Neural cell (in vitro differentiated cells): ENCODE measurements at regions not wholly inside any gene's neighbourhood (a gene's known extent, or its start where the extent isn't known, plus 50 kb on each side); places are given as distances from the start of the nearest gene placed in this dataset.

Source experiments
- H2AFZ ChIP-seq: fragments of 200-600, 300-800 bp; sonication (generic), shearing (Covaris generic); 2 replicates; pipeline ENCODE4 v1.6.0; 2014; ENCODE audit warnings: low read depth, mild to moderate bottlenecking, antibody characterized with exemption, low read length, moderate library complexity
- H3F3A ChIP-seq: fragments of 200-600 bp; shearing (Covaris generic); 2 replicates; pipeline ENCODE4 v1.6.1; 2016; ENCODE audit warnings: mild to moderate bottlenecking, moderate library complexity, mixed read lengths, antibody characterized with exemption, low read length; ENCODE audit not compliant: insufficient read depth, poor library complexity, severe bottlenecking
- H3K27ac ChIP-seq: fragments of 200-600, 300-800 bp; sonication (generic), shearing (Covaris generic); 2 replicates; pipeline ENCODE4 v1.5.1; 2014; ENCODE audit warnings: mild to moderate bottlenecking, low read length, moderate library complexity
- H3K27me3 ChIP-seq: fragments of 300-800, 200-600 bp; sonication (generic), shearing (Covaris generic); 2 replicates; pipeline ENCODE4 v1.6.0; 2014; ENCODE audit warnings: mild to moderate bottlenecking, low read depth, low read length, moderate library complexity; ENCODE audit not compliant: insufficient read depth
- H3K36me3 ChIP-seq: fragments of 300-800, 200-600 bp; sonication (generic), shearing (Covaris generic); 2 replicates; pipeline ENCODE4 v1.5.1; 2014; ENCODE audit warnings: mild to moderate bottlenecking, antibody characterized with exemption, low read length, moderate library complexity; ENCODE audit not compliant: insufficient read depth
- H3K4me2 ChIP-seq: fragments of 300-800, 200-600 bp; sonication (generic), shearing (Covaris generic); 2 replicates; pipeline ENCODE4 v1.6.0; 2014; ENCODE audit warnings: mild to moderate bottlenecking, low read length
- H3K4me3 ChIP-seq: fragments of 300-800, 200-600 bp; sonication (generic), shearing (Covaris generic); 2 replicates; pipeline ENCODE4 v1.5.1; 2014; ENCODE audit warnings: mild to moderate bottlenecking, low read length, moderate library complexity
- H3K79me2 ChIP-seq: fragments of 200-600 bp; shearing (Covaris generic); replicated peaks from 2 replicates; pipeline ENCODE4 v1.6.0; 2014; ENCODE audit warnings: mild to moderate bottlenecking, low read length, moderate library complexity; ENCODE audit not compliant: insufficient read depth
- H3K9ac ChIP-seq: fragments of 300-800, 200-600 bp; sonication (generic), shearing (Covaris generic); 2 replicates; pipeline ENCODE4 v1.6.1; 2016; ENCODE audit warnings: mild to moderate bottlenecking, low read length, mixed read lengths
- H3K9me2 ChIP-seq: fragments of 200-600 bp; shearing (Covaris generic); 2 replicates; pipeline ENCODE4 v1.6.1; 2016; ENCODE audit warnings: mild to moderate bottlenecking, low read length, mixed read lengths; ENCODE audit not compliant: insufficient read depth
- H3K9me3 ChIP-seq: fragments of 200-600, 300-800 bp; sonication (generic), shearing (Covaris generic); 2 replicates; pipeline ENCODE4 v1.6.1; 2016; ENCODE audit warnings: mild to moderate bottlenecking, mixed run types, low read length, moderate library complexity, mixed read lengths
- H4K20me1 ChIP-seq: fragments of 200-600 bp; shearing (Covaris generic); 2 replicates; pipeline ENCODE4 v1.6.1; 2016; ENCODE audit warnings: mild to moderate bottlenecking, mixed run types; ENCODE audit not compliant: insufficient read depth
- EP300 ChIP-seq: fragments of 450-650 bp; conservative IDR thresholded peaks from 2 replicates; pipeline ENCODE4 v1.6.1; 2014; ENCODE audit warnings: antibody characterized with exemption, mild to moderate bottlenecking, moderate library complexity; ENCODE audit not compliant: poor library complexity, severe bottlenecking
- EZH2 ChIP-seq: fragments of 200-600, 300-800 bp; shearing (Covaris generic), sonication (generic); IDR thresholded peaks from 2 replicates; pipeline ENCODE4 v1.6.1; 2014; ENCODE audit warnings: antibody characterized with exemption, low read length, borderline replicate concordance, mild to moderate bottlenecking; ENCODE audit not compliant: insufficient read depth, poor library complexity, severe bottlenecking
- MXI1 ChIP-seq: fragments of 450-650 bp; conservative IDR thresholded peaks from 2 replicates; pipeline ENCODE4 v1.6.1; 2014; ENCODE audit warnings: antibody characterized with exemption, mild to moderate bottlenecking; ENCODE audit not compliant: poor library complexity, severe bottlenecking
- POLR2AphosphoS5 ChIP-seq: IDR thresholded peaks from 2 replicates; pipeline ENCODE4 v1.6.1; 2012
- RAD21 ChIP-seq: fragments of 450-650 bp; conservative IDR thresholded peaks from 2 replicates; pipeline ENCODE4 v1.6.1; 2014; ENCODE audit warnings: antibody characterized with exemption, mild to moderate bottlenecking, moderate library complexity
- SMC3 ChIP-seq: fragments of 450-650 bp; conservative IDR thresholded peaks from 2 replicates; pipeline ENCODE4 v1.6.1; 2014; ENCODE audit warnings: antibody characterized with exemption, mild to moderate bottlenecking, moderate library complexity; ENCODE audit not compliant: poor library complexity
- TAF1 ChIP-seq: IDR thresholded peaks from 2 replicates; pipeline ENCODE4 v1.6.1; 2012; ENCODE audit warnings: low read depth
- TF ChIP-seq, protein P1 (sequence below): fragments of 450-650 bp; IDR thresholded peaks from 2 replicates; pipeline ENCODE4 v1.5.1; 2014; ENCODE audit warnings: antibody characterized with exemption, mild to moderate bottlenecking, moderate library complexity; ENCODE audit not compliant: poor library complexity, severe bottlenecking
- TF ChIP-seq, protein P2 (sequence below): IDR thresholded peaks from 2 replicates; pipeline ENCODE4 v1.6.1; 2012; ENCODE audit warnings: borderline replicate concordance

DNA sequence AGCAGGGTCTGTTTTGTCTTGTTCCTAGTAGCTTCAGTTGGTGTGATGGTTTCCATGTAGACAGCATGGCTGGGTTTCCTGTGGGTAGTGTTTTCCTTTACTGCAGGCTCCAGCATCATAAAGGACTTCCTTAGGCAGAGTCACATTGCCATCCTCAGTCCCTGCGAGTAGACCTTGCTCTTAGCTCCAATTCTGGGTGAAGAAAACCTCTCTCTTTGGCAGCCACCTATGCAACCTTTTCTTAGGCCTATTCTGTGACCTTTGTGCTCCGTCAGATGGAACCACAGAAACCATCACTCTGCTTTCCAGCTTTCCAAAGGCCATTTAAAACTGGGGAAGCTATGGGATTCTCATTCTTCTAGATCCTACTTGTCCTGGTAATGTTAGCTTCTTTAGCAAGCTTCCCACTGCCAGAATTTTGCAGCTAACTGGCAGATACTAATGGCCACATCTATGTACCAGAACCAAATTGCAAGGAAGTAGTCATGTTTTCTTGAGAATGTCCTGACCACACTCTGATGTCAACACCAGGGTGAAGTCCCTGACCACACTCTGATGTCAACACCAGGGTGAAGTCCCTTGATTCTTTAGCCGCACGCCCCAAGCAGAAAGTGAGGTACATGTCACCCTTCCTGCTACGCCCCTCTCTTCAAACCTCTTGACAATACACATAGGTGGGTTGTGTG, 646.6 kb upstream of the HS3ST5 start:
- Histone ChIP-seq H3K4me2 (no peak overlapping the region), H3K79me2 (no peaks in the 10 kb centered on the region), H3K36me3 (no peaks in the 10 kb centered on the region), H3K27me3 (no peaks in the 10 kb centered on the region), H3K27ac (no peak overlapping the region), H3F3A (no peaks in the 10 kb centered on the region), H3K4me3 (no peak overlapping the region), H3K9me2 (no peaks in the 10 kb centered on the region), H3K9ac (no peak overlapping the region), H4K20me1 (no peaks in the 10 kb centered on the region), H3K9me3 (no peaks in the 10 kb centered on the region), H2AFZ (no peak overlapping the region)
- no peak for TF ChIP-seq EZH2
- TF ChIP-seq RAD21: no peak
- TF ChIP-seq EP300: no peak
- TF ChIP-seq, protein P1, sequence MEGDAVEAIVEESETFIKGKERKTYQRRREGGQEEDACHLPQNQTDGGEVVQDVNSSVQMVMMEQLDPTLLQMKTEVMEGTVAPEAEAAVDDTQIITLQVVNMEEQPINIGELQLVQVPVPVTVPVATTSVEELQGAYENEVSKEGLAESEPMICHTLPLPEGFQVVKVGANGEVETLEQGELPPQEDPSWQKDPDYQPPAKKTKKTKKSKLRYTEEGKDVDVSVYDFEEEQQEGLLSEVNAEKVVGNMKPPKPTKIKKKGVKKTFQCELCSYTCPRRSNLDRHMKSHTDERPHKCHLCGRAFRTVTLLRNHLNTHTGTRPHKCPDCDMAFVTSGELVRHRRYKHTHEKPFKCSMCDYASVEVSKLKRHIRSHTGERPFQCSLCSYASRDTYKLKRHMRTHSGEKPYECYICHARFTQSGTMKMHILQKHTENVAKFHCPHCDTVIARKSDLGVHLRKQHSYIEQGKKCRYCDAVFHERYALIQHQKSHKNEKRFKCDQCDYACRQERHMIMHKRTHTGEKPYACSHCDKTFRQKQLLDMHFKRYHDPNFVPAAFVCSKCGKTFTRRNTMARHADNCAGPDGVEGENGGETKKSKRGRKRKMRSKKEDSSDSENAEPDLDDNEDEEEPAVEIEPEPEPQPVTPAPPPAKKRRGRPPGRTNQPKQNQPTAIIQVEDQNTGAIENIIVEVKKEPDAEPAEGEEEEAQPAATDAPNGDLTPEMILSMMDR: no peak
- TF ChIP-seq, protein P2, sequence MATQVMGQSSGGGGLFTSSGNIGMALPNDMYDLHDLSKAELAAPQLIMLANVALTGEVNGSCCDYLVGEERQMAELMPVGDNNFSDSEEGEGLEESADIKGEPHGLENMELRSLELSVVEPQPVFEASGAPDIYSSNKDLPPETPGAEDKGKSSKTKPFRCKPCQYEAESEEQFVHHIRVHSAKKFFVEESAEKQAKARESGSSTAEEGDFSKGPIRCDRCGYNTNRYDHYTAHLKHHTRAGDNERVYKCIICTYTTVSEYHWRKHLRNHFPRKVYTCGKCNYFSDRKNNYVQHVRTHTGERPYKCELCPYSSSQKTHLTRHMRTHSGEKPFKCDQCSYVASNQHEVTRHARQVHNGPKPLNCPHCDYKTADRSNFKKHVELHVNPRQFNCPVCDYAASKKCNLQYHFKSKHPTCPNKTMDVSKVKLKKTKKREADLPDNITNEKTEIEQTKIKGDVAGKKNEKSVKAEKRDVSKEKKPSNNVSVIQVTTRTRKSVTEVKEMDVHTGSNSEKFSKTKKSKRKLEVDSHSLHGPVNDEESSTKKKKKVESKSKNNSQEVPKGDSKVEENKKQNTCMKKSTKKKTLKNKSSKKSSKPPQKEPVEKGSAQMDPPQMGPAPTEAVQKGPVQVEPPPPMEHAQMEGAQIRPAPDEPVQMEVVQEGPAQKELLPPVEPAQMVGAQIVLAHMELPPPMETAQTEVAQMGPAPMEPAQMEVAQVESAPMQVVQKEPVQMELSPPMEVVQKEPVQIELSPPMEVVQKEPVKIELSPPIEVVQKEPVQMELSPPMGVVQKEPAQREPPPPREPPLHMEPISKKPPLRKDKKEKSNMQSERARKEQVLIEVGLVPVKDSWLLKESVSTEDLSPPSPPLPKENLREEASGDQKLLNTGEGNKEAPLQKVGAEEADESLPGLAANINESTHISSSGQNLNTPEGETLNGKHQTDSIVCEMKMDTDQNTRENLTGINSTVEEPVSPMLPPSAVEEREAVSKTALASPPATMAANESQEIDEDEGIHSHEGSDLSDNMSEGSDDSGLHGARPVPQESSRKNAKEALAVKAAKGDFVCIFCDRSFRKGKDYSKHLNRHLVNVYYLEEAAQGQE: no peak
- no peak for TF ChIP-seq TAF1
- no peak for TF ChIP-seq POLR2AphosphoS5
- TF ChIP-seq MXI1: no peak
- TF ChIP-seq SMC3: no peak

DNA sequence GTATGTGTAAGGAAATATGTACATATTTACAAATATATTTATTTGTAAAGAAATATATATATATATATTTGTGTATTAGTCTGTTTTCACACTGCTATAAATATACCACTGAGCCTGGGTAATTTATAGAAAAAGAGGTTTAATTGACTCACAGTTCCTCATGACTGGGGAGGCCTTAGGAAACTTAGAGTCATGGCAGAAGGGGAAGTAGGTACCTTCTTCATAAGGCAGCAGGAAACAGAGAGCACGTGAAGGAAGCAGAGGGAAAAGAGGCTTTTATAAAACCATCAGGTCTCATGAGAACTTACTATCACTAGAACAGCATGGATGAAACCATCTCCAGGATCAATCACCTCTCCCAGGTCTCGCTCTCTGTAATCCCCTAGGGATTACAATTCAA, 644.5 kb upstream of the HS3ST5 start:
- no peak overlapping the region for H2AFZ ChIP-seq
- H3K27ac ChIP-seq: no peak overlapping the region
- H3F3A ChIP-seq: no peaks in the 10 kb centered on the region
- no peak overlapping the region for H3K4me2 ChIP-seq
- no peak overlapping the region for H3K9ac ChIP-seq
- no peaks in the 10 kb centered on the region for H3K36me3 ChIP-seq
- no peaks in the 10 kb centered on the region for H4K20me1 ChIP-seq
- H3K4me3 ChIP-seq: no peak overlapping the region
- H3K27me3 ChIP-seq: no peaks in the 10 kb centered on the region
- no peak for TF ChIP-seq MXI1
- TF ChIP-seq, protein P1: no peak
- TF ChIP-seq EZH2: no peak
- TF ChIP-seq TAF1: no peak
- TF ChIP-seq EP300: no peak
- TF ChIP-seq, protein P2: no peak
- H3K79me2 ChIP-seq: no peaks in the 10 kb centered on the region
- H3K9me3 ChIP-seq: no peaks in the 10 kb centered on the region
- H3K9me2 ChIP-seq: no peaks in the 10 kb centered on the region
